Ovary (tissue), 3 donors: ENCODE measurements at regions not wholly inside any gene's neighbourhood (a gene's known extent, or its start where the extent isn't known, plus 50 kb on each side); places are given as distances from the start of the nearest gene placed in this dataset.

ENCODE experiments used
- EP300 ChIP-seq: sonication (generic); formaldehyde crosslinking; IDR thresholded peaks from one replicate; pipeline ENCODE4 v1.6.1; 2017; ENCODE audit warnings: antibody characterized with exemption
- POLR2A ChIP-seq: fragments of 450-650 bp; IDR thresholded peaks from one replicate; pipeline ENCODE4 v1.6.1; 2017; ENCODE audit warnings: antibody characterized with exemption, mild to moderate bottlenecking, moderate library complexity
- TF ChIP-seq, protein P1 (sequence below), 3 donors: fragments of 450-650 bp in 2 of 3; fragments of 200-600 bp in 1 of 3; IDR thresholded peaks; one replicate each; pipeline versions ENCODE4 v1.5.1 to v1.8.0; 2016 to 2022; ENCODE audit warnings: antibody characterized with exemption in 3 of 3, mild to moderate bottlenecking in 1 of 3
- donor health status: DM: no; HTN: no; CAD: no.

DNA sequence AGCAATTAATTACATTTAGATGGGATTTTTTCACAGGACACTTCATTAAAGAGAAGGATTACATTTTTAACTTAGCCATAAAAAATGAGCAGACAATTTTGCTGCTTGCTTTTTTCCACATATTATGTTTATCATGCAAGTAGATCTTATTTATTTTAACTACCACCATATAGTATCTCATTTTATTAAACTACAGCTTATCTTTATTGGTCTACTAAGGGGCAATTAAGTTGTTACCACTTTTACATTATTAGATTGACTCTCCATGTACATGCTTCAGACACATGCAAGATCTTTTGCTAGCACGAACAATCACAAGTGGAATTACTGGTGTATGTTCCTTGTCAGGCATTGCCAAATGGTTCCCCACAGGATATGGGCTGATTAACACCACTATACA, 99.8 kb upstream of the NFIA start:
- TF ChIP-seq EP300, result no peak
- TF ChIP-seq, protein P1, sequence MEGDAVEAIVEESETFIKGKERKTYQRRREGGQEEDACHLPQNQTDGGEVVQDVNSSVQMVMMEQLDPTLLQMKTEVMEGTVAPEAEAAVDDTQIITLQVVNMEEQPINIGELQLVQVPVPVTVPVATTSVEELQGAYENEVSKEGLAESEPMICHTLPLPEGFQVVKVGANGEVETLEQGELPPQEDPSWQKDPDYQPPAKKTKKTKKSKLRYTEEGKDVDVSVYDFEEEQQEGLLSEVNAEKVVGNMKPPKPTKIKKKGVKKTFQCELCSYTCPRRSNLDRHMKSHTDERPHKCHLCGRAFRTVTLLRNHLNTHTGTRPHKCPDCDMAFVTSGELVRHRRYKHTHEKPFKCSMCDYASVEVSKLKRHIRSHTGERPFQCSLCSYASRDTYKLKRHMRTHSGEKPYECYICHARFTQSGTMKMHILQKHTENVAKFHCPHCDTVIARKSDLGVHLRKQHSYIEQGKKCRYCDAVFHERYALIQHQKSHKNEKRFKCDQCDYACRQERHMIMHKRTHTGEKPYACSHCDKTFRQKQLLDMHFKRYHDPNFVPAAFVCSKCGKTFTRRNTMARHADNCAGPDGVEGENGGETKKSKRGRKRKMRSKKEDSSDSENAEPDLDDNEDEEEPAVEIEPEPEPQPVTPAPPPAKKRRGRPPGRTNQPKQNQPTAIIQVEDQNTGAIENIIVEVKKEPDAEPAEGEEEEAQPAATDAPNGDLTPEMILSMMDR (IDR thresholded peaks at IDR 0.05), result no peak
- TF ChIP-seq POLR2A, result no peak
